OCI-LY1 (cell line): ENCODE measurements at regions not wholly inside any gene's neighbourhood (a gene's known extent, or its start where the extent isn't known, plus 50 kb on each side); places are given as distances from the start of the nearest gene placed in this dataset.
A peak's percentile ranks its signal among the peaks of the same experiment; 100 is the strongest.

Source experiments
- H2AFZ ChIP-seq: fragments of 200-600 bp; sonication (generic), shearing (Covaris generic); 2 replicates; pipeline ENCODE4 v1.6.0; 2014; ENCODE audit warnings: antibody characterized with exemption, mild to moderate bottlenecking, low read length
- H3F3A ChIP-seq: fragments of 200-600 bp; sonication (generic), shearing (Covaris generic); 2 replicates; pipeline ENCODE4 v1.6.0; 2014; ENCODE audit warnings: mild to moderate bottlenecking, antibody characterized with exemption, low read length, moderate library complexity; ENCODE audit not compliant: insufficient read depth
- H3K27ac ChIP-seq: fragments of 200-600 bp; sonication (generic); 2 replicates; pipeline ENCODE4 v1.5.1; 2014; ENCODE audit warnings: low read length, mixed run types, mild to moderate bottlenecking, low read depth; ENCODE audit not compliant: poor library complexity, severe bottlenecking
- H3K27me3 ChIP-seq: fragments of 200-600 bp; sonication (generic); 2 replicates; pipeline ENCODE4 v1.6.0; 2014; ENCODE audit warnings: antibody characterized with exemption, mild to moderate bottlenecking, low read length, moderate library complexity; ENCODE audit not compliant: insufficient read depth
- H3K36me3 ChIP-seq: fragments of 200-600 bp; sonication (generic); 2 replicates; pipeline ENCODE4 v1.6.1; 2014; ENCODE audit warnings: mild to moderate bottlenecking, antibody characterized with exemption, low read length, moderate library complexity, mixed read lengths; ENCODE audit not compliant: insufficient read depth
- H3K4me1 ChIP-seq: fragments of 200-600 bp; sonication (generic); 2 replicates; pipeline ENCODE4 v1.5.1; 2014; ENCODE audit warnings: mild to moderate bottlenecking, low read length, moderate library complexity; ENCODE audit not compliant: insufficient read depth, severe bottlenecking
- H3K4me2 ChIP-seq: fragments of 200-600 bp; sonication (generic), shearing (Covaris generic); 2 replicates; pipeline ENCODE4 v1.6.1; 2014; ENCODE audit warnings: low read length
- H3K4me3 ChIP-seq: fragments of 200-600 bp; sonication (generic); 2 replicates; pipeline ENCODE4 v1.5.1; 2014; ENCODE audit warnings: low read length, low read depth, mild to moderate bottlenecking, mixed read lengths; ENCODE audit not compliant: poor library complexity, severe bottlenecking
- H3K79me2 ChIP-seq: fragments of 200-600 bp; shearing (Covaris generic); 2 replicates; pipeline ENCODE4 v1.6.1; 2016; ENCODE audit warnings: mixed run types, low read length, mixed read lengths; ENCODE audit not compliant: insufficient read depth
- H3K9ac ChIP-seq: fragments of 200-600 bp; sonication (generic), shearing (Covaris generic); 2 replicates; pipeline ENCODE4 v1.6.1; 2014; ENCODE audit warnings: mild to moderate bottlenecking, low read length, mixed read lengths
- H3K9me2 ChIP-seq: fragments of 200-600 bp; sonication (generic), shearing (Covaris generic); 2 replicates; pipeline ENCODE4 v1.6.1; 2014; ENCODE audit warnings: low read depth, mild to moderate bottlenecking, low read length, mixed read lengths
- H3K9me3 ChIP-seq: fragments of 200-600 bp; shearing (Covaris generic); 2 replicates; pipeline ENCODE4 v1.6.1; 2014; ENCODE audit warnings: low read length, mixed read lengths
- H4K20me1 ChIP-seq: fragments of 200-600 bp; sonication (generic), shearing (Covaris generic); 2 replicates; pipeline ENCODE4 v1.6.0; 2016; ENCODE audit warnings: mild to moderate bottlenecking, low read length; ENCODE audit not compliant: insufficient read depth
- EZH2 ChIP-seq: fragments of 200-600 bp; sonication (generic), shearing (Covaris generic); IDR thresholded peaks from 2 replicates; pipeline ENCODE4 v1.8.0; 2017; ENCODE audit warnings: borderline replicate concordance, mixed run types, mild to moderate bottlenecking, antibody characterized with exemption, low read length, moderate library complexity, mixed read lengths
- TF ChIP-seq, protein P1 (sequence below): fragments of 200-600 bp; sonication (generic), shearing (Covaris generic); IDR thresholded peaks from 2 replicates; pipeline ENCODE4 v1.5.1; 2017; ENCODE audit warnings: mild to moderate bottlenecking, antibody characterized with exemption, low read length, moderate library complexity, mixed read lengths

DNA sequence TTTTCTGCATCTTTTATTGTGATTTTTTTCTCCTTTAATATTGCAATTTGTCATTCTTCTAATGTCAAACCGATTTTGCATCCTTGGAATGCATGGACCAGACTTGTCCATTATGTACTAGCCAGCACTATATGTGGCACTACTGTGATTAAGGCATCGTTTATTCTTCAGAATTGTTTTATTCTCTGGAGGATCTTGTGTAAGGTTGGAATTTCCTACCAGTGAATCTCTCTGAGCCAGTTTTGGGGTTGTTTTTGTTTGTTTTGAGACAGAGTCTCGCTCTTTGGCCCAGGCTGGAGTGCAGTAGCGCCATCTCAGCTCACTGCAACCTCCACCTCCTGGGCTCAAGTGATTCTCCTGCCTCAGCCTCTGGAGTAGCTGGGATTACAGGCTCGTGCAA is 58.5 kb downstream of the IGLL5 start:
- H3K4me1 ChIP-seq, result peaks cover 94% of the 10 kb centered on the region
- H3K9me2 ChIP-seq, result no peaks in the 10 kb centered on the region
- H3K27ac ChIP-seq, result peak overlapping the region; percentile 99
- H3K4me3 ChIP-seq, result no peak overlapping the region
- no peaks in the 10 kb centered on the region for H3F3A ChIP-seq
- peak overlapping the region; percentile 61 for H3K4me2 ChIP-seq
- H3K9me3 ChIP-seq, result no peaks in the 10 kb centered on the region
- TF ChIP-seq, protein P1, sequence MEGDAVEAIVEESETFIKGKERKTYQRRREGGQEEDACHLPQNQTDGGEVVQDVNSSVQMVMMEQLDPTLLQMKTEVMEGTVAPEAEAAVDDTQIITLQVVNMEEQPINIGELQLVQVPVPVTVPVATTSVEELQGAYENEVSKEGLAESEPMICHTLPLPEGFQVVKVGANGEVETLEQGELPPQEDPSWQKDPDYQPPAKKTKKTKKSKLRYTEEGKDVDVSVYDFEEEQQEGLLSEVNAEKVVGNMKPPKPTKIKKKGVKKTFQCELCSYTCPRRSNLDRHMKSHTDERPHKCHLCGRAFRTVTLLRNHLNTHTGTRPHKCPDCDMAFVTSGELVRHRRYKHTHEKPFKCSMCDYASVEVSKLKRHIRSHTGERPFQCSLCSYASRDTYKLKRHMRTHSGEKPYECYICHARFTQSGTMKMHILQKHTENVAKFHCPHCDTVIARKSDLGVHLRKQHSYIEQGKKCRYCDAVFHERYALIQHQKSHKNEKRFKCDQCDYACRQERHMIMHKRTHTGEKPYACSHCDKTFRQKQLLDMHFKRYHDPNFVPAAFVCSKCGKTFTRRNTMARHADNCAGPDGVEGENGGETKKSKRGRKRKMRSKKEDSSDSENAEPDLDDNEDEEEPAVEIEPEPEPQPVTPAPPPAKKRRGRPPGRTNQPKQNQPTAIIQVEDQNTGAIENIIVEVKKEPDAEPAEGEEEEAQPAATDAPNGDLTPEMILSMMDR, result peak; percentile 18; the same call in 1 of the 2 replicates
- no peak for TF ChIP-seq EZH2
- no peaks in the 10 kb centered on the region for H4K20me1 ChIP-seq
- no peaks in the 10 kb centered on the region for H3K36me3 ChIP-seq
- no peak overlapping the region for H2AFZ ChIP-seq
- no peaks in the 10 kb centered on the region for H3K27me3 ChIP-seq
- H3K9ac ChIP-seq, result peak overlapping the region; percentile 95
- no peaks in the 10 kb centered on the region for H3K79me2 ChIP-seq

- Histone ChIP-seq H3F3A (peaks cover 4% of the 10 kb centered on the region; the same call in 1 of the 2 replicates), H3K4me2 (no peak overlapping the region), H3K9ac (peak overlapping the region; percentile 13; the same call in 1 of the 2 replicates), H3K4me1 (peaks cover 94% of the 10 kb centered on the region), H3K4me3 (no peak overlapping the region), H3K36me3 (no peaks in the 10 kb centered on the region), H2AFZ (no peak overlapping the region), H3K27me3 (no peaks in the 10 kb centered on the region), H3K79me2 (no peaks in the 10 kb centered on the region), H3K27ac (peak overlapping the region; percentile 99), H4K20me1 (no peaks in the 10 kb centered on the region), H3K9me3 (no peaks in the 10 kb centered on the region), H3K9me2 (no peaks in the 10 kb centered on the region)
- no peak for TF ChIP-seq EZH2
- TF ChIP-seq, protein P1, result no peak
Observed at GRCh38 chr22:22948651-22949571, 61.3 kb downstream of the IGLL5 start.

GRCh38 chr22:22949953-22950352 is 62.3 kb downstream of the IGLL5 start:
- Histone ChIP-seq H3K9me3 (no peaks in the 10 kb centered on the region), H3K4me2 (no peak overlapping the region), H4K20me1 (no peaks in the 10 kb centered on the region), H2AFZ (no peak overlapping the region), H3K4me3 (no peak overlapping the region), H3K9me2 (no peaks in the 10 kb centered on the region), H3K79me2 (no peaks in the 10 kb centered on the region), H3K9ac (peak overlapping the region; percentile 52), H3K27me3 (no peaks in the 10 kb centered on the region), H3K27ac (peak overlapping the region; percentile 99), H3K4me1 (peaks cover 94% of the 10 kb centered on the region), H3K36me3 (no peaks in the 10 kb centered on the region), H3F3A (peaks cover 5% of the 10 kb centered on the region; the same call in 1 of the 2 replicates)
- TF ChIP-seq EZH2, result no peak
- TF ChIP-seq, protein P1, result no peak
